COLO668 (cell line): ENCODE measurements at regions not wholly inside any gene's neighbourhood (a gene's known extent, or its start where the extent isn't known, plus 50 kb on each side); places are given as distances from the start of the nearest gene placed in this dataset.

Experiments used
- DNase-seq: peaks from one replicate; lab custom pipeline; 2025; ENCODE audit not compliant: unreplicated experiment; lab: John Stamatoyannopoulos, UW

DNA sequence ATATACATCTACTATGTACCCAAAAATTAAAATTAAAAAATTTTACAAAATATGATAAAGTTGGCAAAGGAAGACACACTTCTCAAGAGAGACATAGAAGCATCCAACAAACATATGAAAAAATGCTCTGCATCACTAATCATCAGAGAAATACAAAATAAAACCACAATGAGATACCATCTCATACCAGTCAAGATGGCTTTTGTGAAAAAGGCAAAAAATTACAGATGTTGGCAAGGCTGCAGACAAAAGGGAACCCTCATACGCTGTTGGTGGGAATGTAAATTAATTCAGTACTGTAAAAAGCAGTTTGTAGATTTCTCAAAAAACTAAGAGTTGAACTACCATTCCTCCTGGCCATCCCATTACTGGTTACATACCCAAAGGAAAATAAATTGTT lies 581.7 kb upstream of the CCDC54 start:
- no peak for DNase-seq

DNA sequence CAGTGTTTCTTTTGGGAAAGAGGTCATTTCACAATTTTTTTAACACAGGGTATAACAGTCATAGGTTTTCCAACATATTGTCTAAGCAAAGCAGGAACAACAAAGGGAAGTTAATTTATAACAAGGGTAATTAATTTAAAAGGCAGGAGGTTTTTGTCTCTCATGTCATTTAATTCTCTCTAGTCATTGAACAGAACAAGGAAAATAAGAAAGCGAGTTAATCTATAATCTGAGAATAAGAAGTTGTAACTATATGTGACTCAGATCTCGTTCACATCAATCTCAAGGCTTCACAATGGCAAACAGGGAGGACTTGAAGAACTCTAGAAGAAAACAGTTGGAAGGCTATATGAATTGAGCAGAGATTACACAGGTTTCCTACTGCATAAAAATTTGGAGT lies 579.8 kb upstream of the CCDC54 start:
- no peak for DNase-seq

DNA sequence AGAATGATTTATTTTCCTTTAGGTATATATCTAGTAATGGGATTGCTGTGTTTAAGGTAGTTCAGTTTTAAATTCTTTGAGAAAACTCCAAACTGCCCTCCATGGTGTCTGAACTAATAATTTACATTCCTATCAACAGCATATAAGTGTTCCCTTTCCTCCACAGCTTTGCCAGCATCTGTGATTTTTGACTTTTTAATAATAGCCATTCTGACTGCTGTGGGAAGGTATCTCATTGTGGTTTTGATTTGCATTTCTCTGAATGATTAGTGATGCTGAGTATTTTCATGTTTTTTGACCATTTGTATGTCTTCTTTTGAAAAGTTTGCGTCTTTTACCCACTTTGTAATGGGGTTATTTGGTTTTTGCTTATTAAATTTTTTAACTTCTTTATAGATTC lies 571.6 kb upstream of the CCDC54 start:
- DNase-seq: no peak

DNA sequence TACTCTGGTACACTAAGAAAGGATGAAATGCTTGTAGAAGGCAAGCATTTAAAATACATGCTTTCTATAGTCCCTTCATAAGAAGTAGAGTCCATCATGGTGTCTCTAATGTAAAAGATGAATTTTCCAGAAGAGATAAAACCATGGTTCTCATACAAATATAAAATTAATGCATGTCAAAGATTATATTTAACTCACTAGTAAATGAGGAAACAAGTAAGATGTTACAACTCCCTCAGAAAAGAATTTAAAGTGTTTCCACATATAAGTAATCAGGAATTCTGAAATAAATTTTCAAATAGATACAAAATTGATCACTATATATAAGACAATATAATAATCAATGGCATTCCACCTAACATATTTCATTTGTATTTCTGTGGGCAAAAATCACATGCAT lies 570.3 kb upstream of the CCDC54 start:
- DNase-seq: no peak

DNA sequence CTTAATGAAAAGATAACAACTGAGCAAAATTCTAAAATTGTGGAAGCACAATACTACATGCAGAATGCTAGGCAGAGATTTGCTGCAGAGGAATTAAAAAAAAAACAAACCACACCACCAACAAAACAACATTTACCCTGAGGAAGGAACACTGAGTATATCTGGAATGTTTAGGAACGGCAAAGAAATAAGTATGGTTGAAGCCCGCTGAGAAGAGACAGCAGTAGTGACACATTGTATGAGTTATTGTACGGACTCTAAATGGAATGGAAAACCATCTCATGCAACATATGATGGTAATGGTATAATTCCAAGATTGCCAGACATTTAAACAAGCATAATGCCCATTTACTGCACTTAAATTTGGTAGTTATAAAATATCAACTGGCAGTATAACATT lies 568.2 kb upstream of the CCDC54 start:
- DNase-seq: no peak

DNA sequence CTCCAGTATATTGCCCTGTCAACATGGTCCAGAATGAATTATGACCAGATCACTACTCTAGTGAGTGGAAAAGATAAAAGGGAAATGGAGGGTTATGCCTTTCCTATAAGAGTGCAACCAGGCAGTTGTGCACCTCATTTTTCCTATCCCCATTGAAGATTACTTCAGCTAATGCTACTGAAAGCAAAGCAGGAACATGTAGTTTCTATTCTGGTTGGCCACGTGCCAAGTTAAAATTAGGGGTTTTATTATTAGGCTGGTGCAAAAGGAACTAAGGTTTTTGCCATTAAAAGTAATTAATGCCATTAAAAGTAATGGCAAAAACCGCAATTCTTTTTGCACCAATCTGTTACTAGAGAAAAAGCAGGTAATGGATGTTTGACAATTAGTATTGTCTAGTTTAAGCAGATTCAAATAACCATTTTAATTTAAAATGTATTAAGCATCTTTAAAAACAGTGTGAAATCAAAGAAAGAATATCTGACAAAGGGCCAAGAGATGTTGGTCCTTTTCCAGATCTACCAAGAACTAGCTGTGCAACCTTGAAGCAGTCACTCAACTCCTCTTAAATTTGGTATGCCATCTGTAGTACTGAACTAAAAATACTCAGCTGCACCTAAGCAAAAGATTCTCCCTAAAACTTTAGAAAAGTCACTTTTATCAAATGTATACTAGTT lies 567.5 kb upstream of the CCDC54 start:
- DNase-seq: no peak

DNA sequence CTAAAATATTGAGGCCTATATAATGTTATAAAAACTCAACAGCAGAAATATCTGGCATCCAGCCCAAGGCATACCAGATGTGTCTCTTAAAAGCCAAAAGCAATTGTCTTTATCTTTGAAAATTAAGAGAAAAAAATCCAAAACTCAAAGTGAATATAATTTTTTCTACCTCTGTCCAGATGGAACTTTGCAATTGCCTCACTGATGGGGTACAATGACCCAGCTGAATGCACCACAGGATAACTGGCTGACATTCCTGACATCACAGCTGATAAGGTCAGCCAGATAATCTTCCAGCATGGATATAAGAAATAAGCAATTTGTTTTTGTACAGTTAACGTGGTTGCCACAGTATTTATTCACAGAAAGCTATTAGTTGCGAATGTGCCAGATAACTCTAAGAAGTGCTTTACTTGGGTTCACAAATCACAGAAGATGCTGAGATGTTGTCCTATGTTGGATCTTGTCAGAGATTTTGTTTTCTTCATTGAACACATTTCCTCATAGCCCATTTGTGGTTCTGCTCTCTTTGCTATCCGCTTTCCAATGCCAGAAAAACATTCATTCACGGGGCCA lies 566.9 kb upstream of the CCDC54 start:
- DNase-seq: no peak

DNA sequence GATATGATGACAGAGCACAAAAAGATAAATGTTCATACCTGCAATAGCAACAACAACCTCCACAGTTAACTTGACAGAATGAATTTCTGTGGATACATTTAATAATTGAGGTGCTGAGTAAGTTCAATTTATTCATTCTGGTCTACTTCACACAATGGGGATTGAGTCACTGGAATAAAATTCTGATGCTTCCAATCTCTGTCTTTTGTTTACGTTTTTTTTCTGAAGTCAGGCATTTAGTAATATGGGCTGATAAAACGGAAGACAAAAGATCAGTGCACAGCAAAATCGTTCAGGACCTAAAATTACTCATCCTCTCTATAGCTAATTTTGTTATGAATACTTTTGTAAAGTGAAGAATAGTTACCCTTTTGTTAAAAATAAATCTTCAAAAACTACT lies 565.9 kb upstream of the CCDC54 start:
- no peak for DNase-seq

DNA sequence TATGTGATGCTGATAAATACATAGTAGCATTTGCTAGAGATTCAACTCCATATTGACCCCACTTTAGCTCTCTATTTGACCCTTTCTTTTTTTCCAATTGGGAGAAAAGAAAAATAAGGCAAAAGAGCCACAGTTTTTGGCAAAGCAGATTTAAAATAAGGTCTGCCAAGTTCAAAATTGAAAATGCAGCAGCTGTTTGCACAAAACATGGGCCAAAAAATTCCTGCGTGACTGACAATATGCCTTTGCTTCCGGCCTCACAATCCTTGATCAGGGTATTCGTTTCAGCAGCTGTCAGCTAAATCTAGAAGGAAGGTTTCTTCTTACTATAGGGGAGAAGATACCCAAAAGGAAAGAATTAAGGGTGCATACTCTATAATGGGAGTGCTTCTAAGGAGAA lies 563.5 kb upstream of the CCDC54 start:
- no peak for DNase-seq

DNA sequence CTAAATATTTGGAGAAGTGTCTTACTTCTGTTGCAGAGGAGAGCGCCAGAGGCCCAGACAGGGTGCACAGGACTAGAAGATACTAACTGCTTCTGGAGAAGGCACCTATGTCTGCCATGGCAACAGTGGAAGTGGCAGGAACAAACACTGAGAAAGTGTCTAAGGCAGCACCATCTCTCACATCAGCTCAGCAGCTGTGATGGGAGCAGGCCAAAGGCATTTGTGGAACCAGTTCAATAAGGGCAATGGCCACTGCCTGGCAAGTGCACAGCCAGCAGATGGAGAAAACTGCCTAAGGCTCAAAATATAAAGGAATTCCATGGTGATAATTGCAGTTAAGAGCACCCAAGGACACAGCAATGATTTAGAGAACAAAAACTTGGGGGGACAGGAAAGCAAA lies 563.0 kb upstream of the CCDC54 start:
- no peak for DNase-seq

DNA sequence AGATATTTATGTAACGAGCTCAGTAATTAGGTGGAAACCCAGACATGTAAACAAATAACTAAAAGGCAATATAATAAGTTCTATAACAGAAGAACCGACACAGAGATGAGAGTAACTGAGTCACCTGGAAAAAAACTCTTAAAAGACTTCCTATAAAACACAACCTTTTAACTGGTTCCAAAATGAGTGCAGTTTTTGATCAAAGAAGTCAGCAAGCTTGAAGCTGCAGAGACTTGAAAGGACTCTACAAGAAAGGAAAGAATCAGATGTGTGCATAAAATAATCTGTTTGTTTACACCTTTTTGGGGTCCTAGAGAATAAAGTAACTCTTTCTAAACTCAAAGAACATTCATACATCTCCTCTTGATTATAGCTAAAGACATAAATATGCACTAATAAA lies 560.4 kb upstream of the CCDC54 start:
- no peak for DNase-seq

DNA sequence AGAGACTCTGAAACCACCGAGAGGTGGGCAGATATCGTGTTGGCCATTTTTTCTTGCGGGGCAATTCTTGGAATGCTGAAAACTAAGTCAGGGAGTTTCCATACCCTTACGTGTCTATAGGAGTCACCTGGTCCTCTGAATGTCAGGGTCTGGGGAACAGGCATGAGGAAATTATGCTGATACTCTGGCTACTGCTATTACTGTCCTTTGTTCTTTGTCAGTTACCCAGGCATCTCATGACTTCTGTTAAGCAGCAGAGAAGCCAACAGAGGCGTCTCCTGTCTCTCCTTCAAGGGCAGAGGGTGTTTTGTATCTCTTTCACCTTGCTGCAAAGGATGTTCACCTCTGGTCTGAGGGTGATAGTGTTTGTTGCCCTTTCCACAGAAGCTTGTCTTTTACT lies 559.5 kb upstream of the CCDC54 start:
- no peak for DNase-seq

DNA sequence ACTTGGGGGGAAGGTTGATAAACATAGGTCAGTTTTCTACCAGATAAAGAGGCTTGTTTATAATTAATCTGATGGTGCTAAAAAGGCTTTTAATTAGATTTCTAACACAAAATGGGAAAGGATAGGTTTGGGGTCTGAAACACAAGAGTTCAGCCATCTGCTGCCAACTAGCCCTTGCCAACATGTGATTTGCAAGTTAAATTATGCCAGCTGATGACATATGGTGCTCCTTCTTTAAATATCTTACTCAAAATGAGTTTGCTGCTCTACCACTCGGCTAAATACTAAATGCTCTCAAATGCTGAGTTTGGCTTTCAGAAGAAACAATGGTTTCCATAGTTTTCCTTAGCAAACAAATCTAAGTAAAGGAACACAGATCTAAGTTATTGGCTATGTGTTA lies 557.8 kb upstream of the CCDC54 start:
- DNase-seq: no peak

DNA sequence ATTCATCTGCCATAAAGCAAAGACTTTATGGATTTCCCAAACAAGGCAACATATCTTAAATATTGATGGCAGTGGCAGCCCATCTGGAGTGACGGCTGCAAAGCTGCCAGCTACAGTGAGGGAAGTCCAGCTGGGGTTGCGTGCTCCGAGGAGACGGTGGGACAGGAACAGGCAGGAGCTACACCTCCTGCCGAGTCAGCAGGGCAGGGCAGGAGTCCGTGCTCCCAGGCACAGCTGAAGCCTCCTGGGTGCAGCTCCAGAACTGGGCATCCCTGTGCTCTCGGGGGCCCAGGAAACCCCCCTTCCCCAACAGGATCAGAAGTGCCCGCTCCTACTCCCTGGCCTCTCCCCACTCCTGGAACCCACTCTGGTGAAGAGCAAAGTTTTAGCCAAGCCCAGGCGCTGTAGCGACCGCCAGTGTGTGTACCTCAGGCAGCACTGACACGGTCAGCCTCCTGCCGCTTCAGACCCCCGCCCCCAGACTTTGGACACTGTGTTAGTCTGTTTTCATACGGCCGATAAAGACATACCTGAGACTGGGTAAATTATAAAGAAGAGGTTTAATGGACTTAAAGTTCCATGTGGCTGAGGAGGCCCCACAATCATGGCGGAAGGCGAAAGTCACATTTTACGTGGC lies 556.4 kb upstream of the CCDC54 start:
- DNase-seq: no peak

DNA sequence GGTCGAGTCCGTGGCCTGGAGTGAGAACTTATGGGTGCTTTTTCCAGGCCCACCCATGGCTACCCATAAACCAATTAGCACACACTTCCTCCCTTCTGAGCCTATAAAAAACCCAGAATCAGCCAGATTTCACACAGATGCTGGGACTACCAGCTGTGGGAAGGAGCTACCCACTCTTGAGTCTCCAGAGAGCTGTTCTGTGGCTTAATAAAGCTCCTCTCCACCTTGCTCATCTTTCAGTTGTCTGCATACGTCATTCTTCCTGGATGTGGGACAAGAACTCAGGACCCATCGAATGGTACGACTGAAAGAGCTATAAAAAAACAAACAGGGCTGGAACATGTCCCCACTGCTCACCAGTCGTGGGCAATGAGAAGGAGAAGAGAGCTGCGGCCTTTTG lies 555.4 kb upstream of the CCDC54 start:
- DNase-seq: no peak

DNA sequence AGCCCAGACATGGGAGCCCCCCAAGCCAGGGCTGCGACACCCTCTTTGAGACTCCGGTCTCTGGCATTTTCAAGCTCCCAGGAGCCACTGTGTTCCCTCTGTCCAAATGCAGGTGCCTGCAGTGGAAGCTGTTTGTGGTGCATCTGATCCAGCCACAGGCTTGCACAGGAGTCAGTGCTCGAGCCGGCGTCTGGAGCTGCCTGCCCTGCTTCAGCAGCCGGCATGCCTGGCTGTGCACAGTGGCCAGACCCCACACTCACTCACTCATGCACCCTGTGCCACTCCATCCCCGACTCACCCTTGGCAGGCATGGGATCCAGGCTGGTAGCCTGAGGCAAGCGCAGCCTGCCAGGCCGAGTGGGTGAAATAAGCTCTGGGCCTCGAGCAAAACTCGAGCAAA lies 555.0 kb upstream of the CCDC54 start:
- DNase-seq: no peak

DNA sequence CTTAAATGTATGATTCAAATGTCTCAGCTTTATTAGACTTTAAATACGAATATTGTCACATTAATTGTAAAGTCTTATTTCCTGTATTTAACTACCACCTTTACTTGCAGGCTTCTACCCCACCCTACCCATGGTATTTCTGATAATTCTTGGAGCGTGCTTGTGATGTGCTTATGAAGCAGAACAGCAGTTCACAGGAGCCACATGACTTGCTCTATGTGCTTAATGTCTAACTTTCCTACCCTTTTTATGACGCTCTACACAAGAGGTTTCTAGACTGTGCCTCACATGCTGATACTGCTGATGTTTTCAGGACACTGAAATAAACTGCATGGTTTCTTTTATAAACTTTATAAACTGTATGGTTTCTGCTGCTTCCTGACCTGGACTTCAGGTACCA lies 553.5 kb upstream of the CCDC54 start:
- DNase-seq: no peak

DNA sequence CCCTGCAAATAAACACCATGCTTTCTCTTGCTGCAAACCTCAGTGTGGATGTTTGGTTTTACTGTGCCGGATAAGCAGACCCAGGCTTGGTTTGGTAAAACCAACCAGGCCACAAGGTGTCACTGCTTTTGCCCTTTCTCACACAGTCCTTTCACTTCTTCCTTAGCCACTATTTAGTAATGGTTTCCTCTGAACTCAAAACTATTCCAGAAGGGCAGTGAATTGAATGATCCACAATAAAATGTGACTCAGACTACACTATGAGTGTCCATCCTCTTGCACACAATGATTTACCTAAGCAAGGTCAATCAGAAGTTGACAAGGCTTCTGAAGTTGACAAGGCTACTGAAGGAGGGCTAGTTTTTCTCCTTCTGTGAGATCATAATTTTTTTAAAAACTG lies 552.4 kb upstream of the CCDC54 start:
- no peak for DNase-seq

DNA sequence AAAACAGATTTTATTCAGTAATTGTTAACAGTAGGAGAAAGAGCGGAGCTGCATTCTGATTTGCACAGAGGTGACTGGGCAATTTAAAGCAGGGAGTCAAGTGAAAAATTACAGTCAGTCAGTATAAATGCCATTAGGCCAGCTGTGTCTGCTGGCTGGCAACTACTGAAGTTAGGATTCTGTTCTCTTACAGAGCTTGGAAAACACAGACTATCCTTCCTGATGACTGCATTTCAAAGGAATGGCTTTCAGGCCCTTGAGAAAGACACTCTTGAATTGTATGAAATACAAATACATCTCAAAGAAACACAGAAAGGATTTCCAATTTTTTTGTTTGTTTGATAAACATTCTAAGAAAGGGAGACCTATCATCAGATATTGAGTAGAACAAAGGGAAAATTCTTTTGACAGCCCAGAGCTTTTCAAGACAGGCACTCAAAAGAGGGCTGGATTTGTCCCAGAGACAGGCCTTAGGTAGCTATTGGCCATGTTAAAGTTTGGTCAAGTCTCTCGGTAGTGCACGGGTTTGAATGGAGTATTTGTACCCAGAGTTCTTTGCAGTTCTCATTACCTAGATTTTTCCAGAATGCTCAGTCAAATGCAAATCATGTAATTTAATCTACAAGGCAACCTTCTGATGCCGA lies 551.2 kb upstream of the CCDC54 start:
- no peak for DNase-seq

DNA sequence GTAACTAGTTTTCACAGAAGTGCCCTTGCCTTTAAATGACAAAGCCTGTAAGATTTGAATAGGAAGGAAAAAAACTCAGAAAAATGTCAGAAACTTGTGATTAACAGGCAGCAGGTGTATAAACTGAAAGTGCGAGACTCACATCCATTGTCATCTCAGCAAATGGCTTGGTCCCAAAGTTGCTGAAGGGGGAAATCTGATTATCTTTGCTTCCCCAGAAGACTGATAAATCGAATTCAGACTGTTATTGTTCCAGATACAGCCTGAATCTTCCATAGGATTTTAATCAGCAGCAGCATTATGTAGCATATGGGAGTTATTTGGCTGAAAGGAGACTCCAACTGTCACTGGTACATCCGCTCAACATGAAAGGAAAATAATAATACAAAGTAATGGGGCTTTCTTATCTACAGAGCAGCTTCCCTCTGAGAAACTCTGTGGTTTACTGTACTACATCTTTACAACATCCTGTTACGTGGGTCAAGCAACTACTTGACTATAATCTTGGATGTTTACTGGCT lies 550.4 kb upstream of the CCDC54 start:
- DNase-seq: no peak

DNA sequence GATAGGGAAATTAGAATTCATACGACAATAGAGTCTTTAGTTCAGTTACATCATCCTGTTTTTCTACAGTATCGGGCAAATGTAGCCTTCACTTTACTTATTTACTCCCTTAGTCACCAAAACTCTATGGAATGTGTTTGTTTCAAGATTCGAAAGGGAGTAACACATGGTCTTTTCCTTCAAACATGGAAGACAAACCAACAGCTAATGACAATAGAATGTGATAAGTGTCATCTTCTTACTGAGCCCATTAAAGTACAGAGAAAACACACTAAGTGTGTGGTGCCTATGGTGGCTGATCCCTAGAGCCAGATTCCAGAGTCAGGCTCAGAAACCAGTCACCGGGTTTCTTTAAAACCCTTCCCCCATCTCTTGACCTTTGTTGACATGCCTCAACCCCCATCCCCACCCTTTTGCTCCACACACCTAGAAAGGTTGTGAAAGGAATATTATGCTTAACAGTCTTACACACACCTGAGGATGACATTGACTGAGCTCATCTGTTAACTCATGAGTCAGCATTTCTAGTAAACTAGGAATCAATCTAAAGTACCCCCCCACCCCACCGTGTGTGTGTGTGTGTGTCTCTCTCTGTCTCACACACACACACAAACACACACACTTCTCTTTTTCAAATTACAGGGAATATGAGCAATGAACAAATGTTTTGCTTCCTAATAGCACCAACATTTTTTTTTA lies 549.6 kb upstream of the CCDC54 start:
- no peak for DNase-seq

DNA sequence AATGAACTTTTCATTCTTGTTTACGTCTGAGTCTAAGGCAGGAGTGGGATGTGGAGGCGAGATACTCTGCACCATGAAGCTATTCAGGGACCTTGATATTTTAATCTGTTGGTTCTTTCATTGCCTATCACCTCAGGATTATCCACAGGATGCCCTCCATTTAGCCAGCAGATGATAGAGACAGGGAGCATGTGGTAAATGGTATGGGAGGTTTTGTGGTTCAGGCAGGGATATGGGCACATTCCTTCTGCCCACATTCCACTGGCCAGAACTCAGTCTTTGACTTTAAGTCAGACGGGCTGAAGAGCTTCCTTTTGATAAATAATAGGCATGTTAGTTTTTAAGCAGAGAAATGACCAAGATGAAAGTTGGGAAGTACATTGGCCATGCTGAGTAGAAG lies 548.0 kb upstream of the CCDC54 start:
- DNase-seq: no peak
